HG03064 (cell line): ENCODE measurements at regions not wholly inside any gene's neighbourhood (a gene's known extent, or its start where the extent isn't known, plus 50 kb on each side); places are given as distances from the start of the nearest gene placed in this dataset.
"Not testable (repeated sequence)": the region's sequence is repeated elsewhere in the genome, so short reads cannot be mapped to it uniquely, and the experiment has no call there.

ENCODE experiments used
- ATAC-seq: cut with Tn5 transposase; IDR thresholded peaks from one replicate; pipeline ENCODE4 v1.9.1; 2021; ENCODE audit warnings: low read depth; ENCODE audit not compliant: unreplicated experiment

- peak; percentile 62 for ATAC-seq
Measured at GRCh38 chr7:101740981-101741725, 76.3 kb upstream of the CUX1 start.

GRCh38 chr7:101743241-101743994 lies 74.0 kb upstream of the CUX1 start:
- no peak for ATAC-seq

- no peak for ATAC-seq
Measured at GRCh38 chr7:101743995-101744360, 73.4 kb upstream of the CUX1 start.

DNA sequence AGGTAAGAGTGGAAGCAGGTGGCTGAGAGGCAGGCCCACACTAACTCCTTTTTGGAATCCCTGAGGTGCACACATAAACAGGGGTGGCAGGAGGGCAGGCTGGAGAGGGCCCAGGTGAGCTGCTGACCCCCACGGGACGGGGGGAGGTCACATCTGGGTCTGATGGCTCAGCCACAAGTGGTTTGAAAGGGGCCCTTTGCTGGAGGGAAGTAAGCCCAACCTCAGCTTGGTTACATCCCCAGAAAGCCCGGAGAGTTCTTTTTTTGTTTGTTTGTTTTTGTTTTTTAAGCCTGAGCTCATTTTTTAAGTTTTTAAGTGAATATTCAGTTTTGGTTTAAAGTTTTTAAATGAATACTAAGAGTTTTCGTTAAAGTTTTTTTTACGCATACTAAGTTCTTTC lies 72.8 kb upstream of the CUX1 start:
- no peak for ATAC-seq

DNA sequence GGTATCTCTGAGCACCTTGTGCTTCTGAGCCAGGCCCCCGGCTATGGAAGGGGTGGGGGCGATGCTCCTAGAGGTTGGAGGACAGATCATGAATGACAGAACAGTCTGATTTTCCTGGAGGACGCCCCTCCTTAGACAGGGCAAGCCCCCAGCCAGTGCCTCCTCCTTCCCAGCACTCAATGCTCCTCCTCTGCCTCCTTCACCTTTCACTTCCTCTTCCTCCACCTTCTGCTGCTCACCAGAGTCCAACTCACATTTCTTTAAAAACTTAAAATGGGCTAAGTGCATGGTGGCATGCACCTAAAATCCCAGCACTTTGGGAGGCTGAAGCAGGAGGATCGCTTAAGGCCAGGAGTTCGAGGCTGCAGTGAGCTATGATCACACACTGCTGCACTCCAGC lies 71.1 kb upstream of the CUX1 start:
- no peak for ATAC-seq

DNA sequence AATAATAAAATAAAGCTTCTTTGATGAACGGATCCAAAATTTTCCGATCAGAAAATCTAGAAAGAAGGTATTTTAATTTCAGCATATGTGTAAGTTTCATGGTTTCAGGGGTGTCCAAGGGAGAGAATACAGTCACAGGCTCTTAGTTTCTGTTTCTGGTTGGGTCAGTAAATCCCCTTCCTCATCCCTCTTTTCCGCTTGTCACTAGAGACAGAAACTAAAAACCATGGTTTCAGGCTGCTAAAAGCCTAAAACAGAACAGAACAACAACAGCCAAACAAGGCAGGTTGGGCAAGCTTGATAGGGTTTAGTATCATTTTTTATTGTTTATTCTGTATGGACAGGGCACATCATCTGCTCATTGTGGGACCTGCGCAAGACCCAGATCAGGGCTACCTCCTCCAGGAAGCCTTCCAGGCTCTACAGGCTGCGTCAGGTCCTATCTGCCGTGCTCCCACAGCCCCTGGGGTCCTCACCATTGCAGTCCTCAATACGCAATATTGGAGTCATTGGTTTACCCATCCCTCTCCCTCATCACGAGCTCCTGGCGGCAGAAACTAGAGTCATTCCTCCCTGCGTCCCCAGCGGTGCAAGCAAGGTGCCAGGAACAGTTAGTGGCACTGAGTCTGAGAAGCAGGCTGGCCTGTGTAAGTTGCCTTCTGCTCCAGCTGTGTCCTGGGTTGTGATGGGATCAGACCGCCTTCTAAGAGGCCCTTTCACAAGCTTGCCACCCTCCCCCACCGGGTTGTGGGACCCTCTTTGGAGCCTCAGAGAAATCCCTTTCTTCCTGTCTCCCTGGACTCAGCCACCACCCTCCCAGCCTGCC lies 70.2 kb upstream of the CUX1 start:
- ATAC-seq = no peak

- no peak for ATAC-seq
Measured at GRCh38 chr7:101747879-101748345, 69.5 kb upstream of the CUX1 start.

- ATAC-seq = no peak
Measured at GRCh38 chr7:101749891-101750290, 67.5 kb upstream of the CUX1 start.

GRCh38 chr7:101753316-101753715 lies 64.1 kb upstream of the CUX1 start:
- ATAC-seq = no peak

- ATAC-seq = no peak
Measured at GRCh38 chr7:101754424-101755159, 62.8 kb upstream of the CUX1 start.

GRCh38 chr7:101757879-101758278 lies 59.5 kb upstream of the CUX1 start:
- no peak for ATAC-seq

- ATAC-seq = not testable (repeated sequence)
Measured at GRCh38 chr7:101758519-101758918, 58.9 kb upstream of the CUX1 start.

DNA sequence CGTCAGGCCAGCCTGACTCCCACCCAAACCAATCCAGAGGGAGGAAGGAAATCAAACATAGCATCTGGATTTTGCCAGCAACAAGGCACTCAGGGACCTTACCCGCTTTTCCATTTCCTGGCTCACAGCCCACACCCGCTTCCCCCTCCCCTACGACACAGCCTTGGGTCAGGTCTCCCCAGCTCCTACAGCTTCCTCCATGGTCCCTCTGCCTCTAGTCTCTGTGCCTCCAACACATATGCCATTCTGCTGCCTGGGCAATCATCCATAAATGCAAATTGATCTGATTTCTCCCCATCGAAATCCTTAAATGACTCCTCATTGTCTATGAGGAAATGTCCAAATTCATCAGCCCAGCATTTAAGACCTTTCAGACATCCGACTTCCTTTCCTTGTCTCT lies 53.2 kb upstream of the CUX1 start:
- no peak for ATAC-seq

GRCh38 chr7:101767544-101767943 lies 49.9 kb upstream of the CUX1 start:
- ATAC-seq = no peak
